ENCODE measurements at regions not wholly inside any gene's neighbourhood (a gene's known extent, or its start where the extent isn't known, plus 50 kb on each side); places are given as distances from the start of the nearest gene placed in this dataset.
"Not testable (repeated sequence)": the region's sequence is repeated elsewhere in the genome, so short reads cannot be mapped to it uniquely, and the experiment has no call there.

- no peak overlapping the region for H3K4me3 Mint-ChIP-seq
- no peaks in the 10 kb centered on the region for H3K9me3 Mint-ChIP-seq
- no peak overlapping the region for H3K27ac Mint-ChIP-seq
- H3K27me3 Mint-ChIP-seq (ENCODE audit: low read depth), result peaks cover 4% of the 10 kb centered on the region
- H3K4me1 Mint-ChIP-seq, result no peaks in the 10 kb centered on the region
- no peaks in the 10 kb centered on the region for H3K36me3 Mint-ChIP-seq (ENCODE audit: low read depth)
- peak; percentile 65 to 73 (median 68) for TF ChIP-seq CTCF (IDR thresholded peaks at IDR 0.05; ENCODE audit: unreplicated experiment in 3 of 3)
Observed at GRCh38 chr2:58762176-58762781, 521.2 kb upstream of the FANCL start.

- no peak overlapping the region for H3K4me3 Mint-ChIP-seq
- no peak for TF ChIP-seq CTCF (IDR thresholded peaks at IDR 0.05; ENCODE audit: unreplicated experiment in 3 of 3)
- H3K27ac Mint-ChIP-seq, result no peak overlapping the region
- H3K9me3 Mint-ChIP-seq, result no peaks in the 10 kb centered on the region
- H3K36me3 Mint-ChIP-seq (ENCODE audit: low read depth), result no peaks in the 10 kb centered on the region
- H3K27me3 Mint-ChIP-seq (ENCODE audit: low read depth), result no peaks in the 10 kb centered on the region
- no peaks in the 10 kb centered on the region for H3K4me1 Mint-ChIP-seq
Observed at GRCh38 chr2:58757971-58758370, 516.8 kb upstream of the FANCL start.

- Mint-ChIP-seq H3K27ac (no peak overlapping the region), H3K4me3 (no peak overlapping the region), H3K9me3 (peaks cover 6% of the 10 kb centered on the region), H3K36me3 (ENCODE audit: low read depth) (no peaks in the 10 kb centered on the region), H3K27me3 (ENCODE audit: low read depth) (no peaks in the 10 kb centered on the region), H3K4me1 (no peaks in the 10 kb centered on the region)
- TF ChIP-seq CTCF (IDR thresholded peaks at IDR 0.05; ENCODE audit: unreplicated experiment in 3 of 3), result no peak
Observed at GRCh38 chr2:58756336-58756735, 515.2 kb upstream of the FANCL start.

- H3K4me3 Mint-ChIP-seq; H3K36me3 Mint-ChIP-seq (ENCODE audit: low read depth): not testable (repeated sequence)
Observed at GRCh38 chr2:58752507-58752906, 511.4 kb upstream of the FANCL start.

GRCh38 chr2:58751676-58752075 lies 510.6 kb upstream of the FANCL start:
- not testable (repeated sequence) for H3K4me3 Mint-ChIP-seq; H3K4me1 Mint-ChIP-seq; H3K36me3 Mint-ChIP-seq (ENCODE audit: low read depth); H3K27ac Mint-ChIP-seq; H3K9me3 Mint-ChIP-seq; H3K27me3 Mint-ChIP-seq (ENCODE audit: low read depth)

More at GRCh38 chr2:58752507-58752906, 511.4 kb upstream of the FANCL start:
- H3K27me3 Mint-ChIP-seq (ENCODE audit: low read depth); H3K9me3 Mint-ChIP-seq; H3K4me1 Mint-ChIP-seq; H3K27ac Mint-ChIP-seq: not testable (repeated sequence)

- peaks cover 8% of the 10 kb centered on the region for H3K9me3 Mint-ChIP-seq
- no peak for TF ChIP-seq CTCF (IDR thresholded peaks at IDR 0.05; ENCODE audit: unreplicated experiment in 3 of 3)
- no peaks in the 10 kb centered on the region for H3K36me3 Mint-ChIP-seq (ENCODE audit: low read depth)
- H3K27ac Mint-ChIP-seq, result no peak overlapping the region
- H3K4me1 Mint-ChIP-seq, result no peaks in the 10 kb centered on the region
- H3K4me3 Mint-ChIP-seq, result no peak overlapping the region
- no peaks in the 10 kb centered on the region for H3K27me3 Mint-ChIP-seq (ENCODE audit: low read depth)
Observed at GRCh38 chr2:58749041-58749440, 507.9 kb upstream of the FANCL start.

GRCh38 chr2:58745334-58745733 lies 504.2 kb upstream of the FANCL start:
- H3K27ac Mint-ChIP-seq; H3K9me3 Mint-ChIP-seq; H3K4me1 Mint-ChIP-seq; H3K4me3 Mint-ChIP-seq; H3K36me3 Mint-ChIP-seq (ENCODE audit: low read depth); H3K27me3 Mint-ChIP-seq (ENCODE audit: low read depth): not testable (repeated sequence)

All from nephron (organoid).